OCI-LY1 (cell line): ENCODE measurements at regions not wholly inside any gene's neighbourhood (a gene's known extent, or its start where the extent isn't known, plus 50 kb on each side); places are given as distances from the start of the nearest gene placed in this dataset.

ENCODE experiments used
- EZH2 ChIP-seq: fragments of 200-600 bp; sonication (generic), shearing (Covaris generic); IDR thresholded peaks from 2 replicates; pipeline ENCODE4 v1.8.0; 2017; ENCODE audit warnings: borderline replicate concordance, mixed run types, mild to moderate bottlenecking, antibody characterized with exemption, low read length, moderate library complexity, mixed read lengths
- TF ChIP-seq, protein P1 (sequence below): fragments of 200-600 bp; sonication (generic), shearing (Covaris generic); IDR thresholded peaks from 2 replicates; pipeline ENCODE4 v1.5.1; 2017; ENCODE audit warnings: mild to moderate bottlenecking, antibody characterized with exemption, low read length, moderate library complexity, mixed read lengths

- TF ChIP-seq, protein P1, sequence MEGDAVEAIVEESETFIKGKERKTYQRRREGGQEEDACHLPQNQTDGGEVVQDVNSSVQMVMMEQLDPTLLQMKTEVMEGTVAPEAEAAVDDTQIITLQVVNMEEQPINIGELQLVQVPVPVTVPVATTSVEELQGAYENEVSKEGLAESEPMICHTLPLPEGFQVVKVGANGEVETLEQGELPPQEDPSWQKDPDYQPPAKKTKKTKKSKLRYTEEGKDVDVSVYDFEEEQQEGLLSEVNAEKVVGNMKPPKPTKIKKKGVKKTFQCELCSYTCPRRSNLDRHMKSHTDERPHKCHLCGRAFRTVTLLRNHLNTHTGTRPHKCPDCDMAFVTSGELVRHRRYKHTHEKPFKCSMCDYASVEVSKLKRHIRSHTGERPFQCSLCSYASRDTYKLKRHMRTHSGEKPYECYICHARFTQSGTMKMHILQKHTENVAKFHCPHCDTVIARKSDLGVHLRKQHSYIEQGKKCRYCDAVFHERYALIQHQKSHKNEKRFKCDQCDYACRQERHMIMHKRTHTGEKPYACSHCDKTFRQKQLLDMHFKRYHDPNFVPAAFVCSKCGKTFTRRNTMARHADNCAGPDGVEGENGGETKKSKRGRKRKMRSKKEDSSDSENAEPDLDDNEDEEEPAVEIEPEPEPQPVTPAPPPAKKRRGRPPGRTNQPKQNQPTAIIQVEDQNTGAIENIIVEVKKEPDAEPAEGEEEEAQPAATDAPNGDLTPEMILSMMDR: no peak
- TF ChIP-seq EZH2: no peak
Observed at GRCh38 chr10:35950226-35950625, 308.1 kb upstream of the FZD8 start.
